K562 (cell line): ENCODE measurements at regions not wholly inside any gene's neighbourhood (a gene's known extent, or its start where the extent isn't known, plus 50 kb on each side); places are given as distances from the start of the nearest gene placed in this dataset.
A peak's percentile ranks its signal among the peaks of the same experiment; 100 is the strongest.

Experiments
- CXXC5 ChIP-seq: fragments of 250-450 bp; sonication (Bioruptor Pico); IDR thresholded peaks from 2 replicates; pipeline ENCODE4 v1.8.0; 2022; ENCODE audit warnings: inconsistent platforms, mild to moderate bottlenecking, moderate library complexity
- ETS1 ChIP-seq: conservative IDR thresholded peaks from 2 replicates; pipeline ENCODE4 v1.6.1; 2011; ENCODE audit warnings: low read depth, mild to moderate bottlenecking, low read length; ENCODE audit not compliant: control insufficient read depth
- GTF3C2 ChIP-seq: IDR thresholded peaks from 3 replicates; pipeline ENCODE4 v1.6.1; 2011; ENCODE audit warnings: borderline replicate concordance, mild to moderate bottlenecking, moderate library complexity; ENCODE audit not compliant: insufficient read length; ENCODE audit errors: extremely low read depth
- HLTF ChIP-seq: fragments of 450-650 bp; IDR thresholded peaks from 2 replicates; pipeline ENCODE4 v1.6.1; 2016
- ILK ChIP-seq: fragments of 450-650 bp; IDR thresholded peaks from 2 replicates; pipeline ENCODE4 v1.6.1; 2016; ENCODE audit warnings: missing genetic modification characterization, low read depth, mild to moderate bottlenecking, missing compliant biosample characterization, moderate library complexity, borderline replicate concordance
- MIER1 ChIP-seq: fragments of 450-650 bp; IDR thresholded peaks from 2 replicates; pipeline ENCODE4 v1.6.1; 2016; ENCODE audit warnings: antibody characterized with exemption, mild to moderate bottlenecking, low read depth
- NBN ChIP-seq: fragments of 450-650 bp; IDR thresholded peaks from 2 replicates; pipeline ENCODE4 v1.6.1; 2016; ENCODE audit warnings: low read depth, mild to moderate bottlenecking
- POLR2G ChIP-seq: fragments of 200-400 bp; formaldehyde crosslinking; IDR thresholded peaks from 2 replicates; pipeline ENCODE4 v1.6.1; 2017; ENCODE audit warnings: low read depth, mild to moderate bottlenecking, antibody characterized with exemption, low read length, moderate library complexity
- PRPF4 ChIP-seq: fragments of 200-400 bp; formaldehyde crosslinking; IDR thresholded peaks from one replicate; pipeline ENCODE4 v1.6.1; 2017; ENCODE audit warnings: low read length, low read depth, mild to moderate bottlenecking; ENCODE audit not compliant: insufficient read depth, poor library complexity, severe bottlenecking
- SMARCA5 ChIP-seq: fragments of 450-650 bp; IDR thresholded peaks from 2 replicates; pipeline ENCODE4 v1.6.1; 2016
- SMARCB1 ChIP-seq: IDR thresholded peaks from 2 replicates; pipeline ENCODE4 v1.6.1; 2011; ENCODE audit warnings: improper control_type of control experiment, low read depth; ENCODE audit not compliant: insufficient read length
- TCF7 ChIP-seq: sonication (generic); IDR thresholded peaks from 2 replicates; pipeline ENCODE4 v1.6.1; 2016; ENCODE audit warnings: antibody characterized with exemption, borderline replicate concordance
- USF1 ChIP-seq: sonication (generic); formaldehyde crosslinking; IDR thresholded peaks from 2 replicates; pipeline ENCODE4 v1.9.0; 2022; ENCODE audit warnings: mild to moderate bottlenecking, missing genetic modification reagents
- XRCC3 ChIP-seq: fragments of 450-650 bp; IDR thresholded peaks from 2 replicates; pipeline ENCODE4 v1.6.1; 2017; ENCODE audit warnings: mild to moderate bottlenecking, moderate library complexity
- ZBTB1 ChIP-seq: sonication (generic); formaldehyde crosslinking; IDR thresholded peaks from 2 replicates; pipeline ENCODE4 v1.8.1; 2023; ENCODE audit warnings: missing genetic modification reagents, low read depth, mild to moderate bottlenecking, borderline replicate concordance
- ZBTB5 ChIP-seq: fragments of 450-650 bp; IDR thresholded peaks from 2 replicates; pipeline ENCODE4 v1.6.1; 2017; ENCODE audit warnings: antibody characterized with exemption
- ZC3H8 ChIP-seq: fragments of 450-650 bp; IDR thresholded peaks from 2 replicates; pipeline ENCODE4 v1.6.1; 2017
- ZNF133 ChIP-seq: fragments of 250-450 bp; sonication (Bioruptor Pico); IDR thresholded peaks from 2 replicates; pipeline ENCODE4 v1.4.0; 2020; ENCODE audit warnings: mild to moderate bottlenecking
- ZNF217 ChIP-seq: sonication (generic); formaldehyde crosslinking; IDR thresholded peaks from 2 replicates; pipeline ENCODE4 v1.8.0; 2022; ENCODE audit warnings: mild to moderate bottlenecking, missing genetic modification reagents
- ZNF263 ChIP-seq: sonication (generic); formaldehyde crosslinking; IDR thresholded peaks from 2 replicates; pipeline ENCODE4 v1.8.0; 2022; ENCODE audit warnings: mild to moderate bottlenecking, missing genetic modification reagents, borderline replicate concordance
- ZNF324 ChIP-seq: fragments of 250-450 bp; sonication (Bioruptor Pico); IDR thresholded peaks from 2 replicates; pipeline ENCODE4 v1.4.0; 2020; ENCODE audit warnings: mild to moderate bottlenecking
- ZNF830 ChIP-seq: fragments of 250-450 bp; sonication (Bioruptor Pico); IDR thresholded peaks from 2 replicates; pipeline ENCODE4 v1.5.0; 2021; ENCODE audit warnings: mild to moderate bottlenecking

- TF ChIP-seq XRCC3 = no peak
- peak; percentile 70 for TF ChIP-seq POLR2G
- no peak for TF ChIP-seq PRPF4
- no peak; the same call in 1 of the 2 replicates for TF ChIP-seq ZC3H8
- TF ChIP-seq ZNF324 (CRISPR knock-in tag) = no peak
- TF ChIP-seq SMARCA5 = no peak
- no peak for TF ChIP-seq ILK (tag)
- no peak; the same call in 1 of the 2 replicates for TF ChIP-seq ETS1
- no peak; the same call in 1 of the 2 replicates for TF ChIP-seq HLTF
- no peak for TF ChIP-seq SMARCB1
- TF ChIP-seq ZBTB5 = peak; percentile 66
- no peak for TF ChIP-seq USF1
- TF ChIP-seq ZNF830 (CRISPR knock-in tag) = no peak
- peak; percentile 80 for TF ChIP-seq CXXC5
- TF ChIP-seq ZNF217 (CRISPR knock-in tag) = no peak
- TF ChIP-seq GTF3C2 = no peak
- TF ChIP-seq NBN = peak; percentile 75
- TF ChIP-seq ZNF263 = 0 out of 2 replicates have a peak, but pooled peaks have one; percentile 36
- TF ChIP-seq MIER1 = no peak
- no peak for TF ChIP-seq ZNF133 (CRISPR knock-in tag)
- no peak; the same call in 1 of the 2 replicates for TF ChIP-seq TCF7
- no peak for TF ChIP-seq ZBTB1 (CRISPR knock-in tag)
These were observed 75.2 kb downstream of the OR2B2 start (continued) for GRCh38 chr6:27836783-27837624.
